Osteoblast (primary cell): ENCODE measurements at regions not wholly inside any gene's neighbourhood (a gene's known extent, or its start where the extent isn't known, plus 50 kb on each side); places are given as distances from the start of the nearest gene placed in this dataset.
"Not testable (repeated sequence)": the region's sequence is repeated elsewhere in the genome, so short reads cannot be mapped to it uniquely, and the experiment has no call there.

Experiments used
- DNase-seq: peaks from one replicate; pipeline ENCODE4 v3.0.0; 2011; ENCODE audit warnings: low spot score, mixed read lengths; ENCODE audit not compliant: insufficient read length; ENCODE audit errors: missing footprints
- H2AFZ ChIP-seq: 2 replicates; pipeline ENCODE4 v1.6.0; 2011; ENCODE audit warnings: mild to moderate bottlenecking, low read length
- H3K27ac ChIP-seq: 2 replicates; pipeline ENCODE4 v1.5.1; 2011; ENCODE audit warnings: mild to moderate bottlenecking, low read depth, low read length, moderate library complexity
- H3K27me3 ChIP-seq: 2 replicates; pipeline ENCODE4 v1.6.0; 2012; ENCODE audit warnings: mild to moderate bottlenecking, control low read depth, inconsistent platforms, low read length, moderate library complexity; ENCODE audit not compliant: insufficient read depth
- H3K36me3 ChIP-seq: 2 replicates; pipeline ENCODE4 v1.5.1; 2011; ENCODE audit warnings: mild to moderate bottlenecking, low read length, control low read depth, moderate library complexity; ENCODE audit not compliant: insufficient read depth
- H3K4me1 ChIP-seq: 2 replicates; pipeline ENCODE4 v1.5.1; 2011; ENCODE audit warnings: mild to moderate bottlenecking, low read length, control low read depth, moderate library complexity; ENCODE audit not compliant: insufficient read depth
- H3K4me2 ChIP-seq: 2 replicates; pipeline ENCODE4 v1.6.0; 2011; ENCODE audit warnings: mild to moderate bottlenecking, low read length; ENCODE audit not compliant: insufficient read depth
- H3K4me3 ChIP-seq: fragments of 200-600 bp; sonication (generic); 3 replicates; pipeline ENCODE4 v1.5.1; 2012; ENCODE audit warnings: mild to moderate bottlenecking, low read length, inconsistent platforms; ENCODE audit not compliant: insufficient read depth
- H3K79me2 ChIP-seq: 2 replicates; pipeline ENCODE4 v1.6.0; 2012; ENCODE audit warnings: mild to moderate bottlenecking, low read length, control low read depth, inconsistent platforms; ENCODE audit not compliant: insufficient read depth
- H3K9me3 ChIP-seq: 2 replicates; pipeline ENCODE4 v1.5.1; 2011; ENCODE audit warnings: low read depth, low read length, control low read depth
- H4K20me1 ChIP-seq: 2 replicates; pipeline ENCODE4 v1.6.0; 2012; ENCODE audit warnings: mild to moderate bottlenecking, low read length, control low read depth; ENCODE audit not compliant: insufficient read depth
- TF ChIP-seq, protein P1 (sequence below): IDR thresholded peaks from 2 replicates; pipeline ENCODE4 v1.5.1; 2011; ENCODE audit warnings: mild to moderate bottlenecking, low read depth, low read length, moderate library complexity; ENCODE audit errors: extremely low read depth

DNA sequence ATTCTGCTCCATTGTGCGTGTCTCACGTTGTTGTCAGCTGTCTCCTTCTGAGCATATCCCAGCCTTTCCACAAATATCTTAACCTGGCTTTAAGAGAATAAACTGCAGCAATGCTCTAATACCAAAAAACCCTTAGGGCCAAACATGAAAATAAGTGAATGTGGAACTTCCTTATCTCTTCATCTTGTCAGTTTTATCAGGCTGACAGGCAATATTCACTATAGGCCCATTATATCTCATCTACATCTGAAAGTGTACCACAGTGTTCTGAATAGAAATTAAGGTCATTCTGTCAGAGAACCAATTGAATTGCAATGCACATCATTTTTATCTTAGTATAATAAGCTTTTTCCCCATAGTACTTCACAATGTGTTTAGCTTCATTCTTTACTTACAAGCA, 933.1 kb upstream of the FBXO33 start:
- Histone ChIP-seq H3K27me3 (no peaks in the 10 kb centered on the region), H3K36me3 (no peaks in the 10 kb centered on the region), H3K4me1 (no peaks in the 10 kb centered on the region), H2AFZ (no peak overlapping the region), H3K9me3 (no peaks in the 10 kb centered on the region), H3K79me2 (no peaks in the 10 kb centered on the region), H4K20me1 (no peaks in the 10 kb centered on the region), H3K27ac (no peak overlapping the region), H3K4me3 (no peak overlapping the region), H3K4me2 (no peak overlapping the region)
- no peak for DNase-seq
- TF ChIP-seq, protein P1, sequence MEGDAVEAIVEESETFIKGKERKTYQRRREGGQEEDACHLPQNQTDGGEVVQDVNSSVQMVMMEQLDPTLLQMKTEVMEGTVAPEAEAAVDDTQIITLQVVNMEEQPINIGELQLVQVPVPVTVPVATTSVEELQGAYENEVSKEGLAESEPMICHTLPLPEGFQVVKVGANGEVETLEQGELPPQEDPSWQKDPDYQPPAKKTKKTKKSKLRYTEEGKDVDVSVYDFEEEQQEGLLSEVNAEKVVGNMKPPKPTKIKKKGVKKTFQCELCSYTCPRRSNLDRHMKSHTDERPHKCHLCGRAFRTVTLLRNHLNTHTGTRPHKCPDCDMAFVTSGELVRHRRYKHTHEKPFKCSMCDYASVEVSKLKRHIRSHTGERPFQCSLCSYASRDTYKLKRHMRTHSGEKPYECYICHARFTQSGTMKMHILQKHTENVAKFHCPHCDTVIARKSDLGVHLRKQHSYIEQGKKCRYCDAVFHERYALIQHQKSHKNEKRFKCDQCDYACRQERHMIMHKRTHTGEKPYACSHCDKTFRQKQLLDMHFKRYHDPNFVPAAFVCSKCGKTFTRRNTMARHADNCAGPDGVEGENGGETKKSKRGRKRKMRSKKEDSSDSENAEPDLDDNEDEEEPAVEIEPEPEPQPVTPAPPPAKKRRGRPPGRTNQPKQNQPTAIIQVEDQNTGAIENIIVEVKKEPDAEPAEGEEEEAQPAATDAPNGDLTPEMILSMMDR: no peak

GRCh38 chr14:40362856-40363255, 930.6 kb upstream of the FBXO33 start:
- Histone ChIP-seq H3K27ac (no peak overlapping the region), H3K4me2 (no peak overlapping the region), H2AFZ (no peak overlapping the region), H3K79me2 (no peaks in the 10 kb centered on the region), H3K27me3 (no peaks in the 10 kb centered on the region), H3K36me3 (no peaks in the 10 kb centered on the region), H3K9me3 (no peaks in the 10 kb centered on the region), H3K4me1 (no peaks in the 10 kb centered on the region), H4K20me1 (no peaks in the 10 kb centered on the region), H3K4me3 (no peak overlapping the region)
- DNase-seq: no peak
- TF ChIP-seq, protein P1: no peak

- Histone ChIP-seq H3K4me2 (no peak overlapping the region), H3K36me3 (no peaks in the 10 kb centered on the region), H3K4me3 (no peak overlapping the region), H3K9me3 (no peaks in the 10 kb centered on the region), H3K27ac (no peak overlapping the region), H3K79me2 (no peaks in the 10 kb centered on the region), H3K27me3 (no peaks in the 10 kb centered on the region), H3K4me1 (no peaks in the 10 kb centered on the region), H2AFZ (no peak overlapping the region), H4K20me1 (no peaks in the 10 kb centered on the region)
- DNase-seq: no peak
- TF ChIP-seq, protein P1: no peak
Measured at GRCh38 chr14:40354754-40355153, 922.5 kb upstream of the FBXO33 start.

GRCh38 chr14:40348104-40348503, 915.9 kb upstream of the FBXO33 start:
- H3K4me2 ChIP-seq, H3K36me3 ChIP-seq, H2AFZ ChIP-seq, H3K4me1 ChIP-seq, H3K79me2 ChIP-seq, H3K4me3 ChIP-seq, H4K20me1 ChIP-seq, H3K27me3 ChIP-seq, H3K27ac ChIP-seq, H3K9me3 ChIP-seq, DNase-seq: not testable (repeated sequence)
